ENCODE measurements at regions not wholly inside any gene's neighbourhood (a gene's known extent, or its start where the extent isn't known, plus 50 kb on each side); places are given as distances from the start of the nearest gene placed in this dataset.

- TF ChIP-seq CTCF (conservative IDR thresholded peaks at IDR 0.05; ENCODE audit: low read depth, low read length): no peak
- no peak for TF ChIP-seq EZH2 (IDR thresholded peaks at IDR 0.05; ENCODE audit: low read length, unreplicated experiment)
- no peak for TF ChIP-seq EZH2phosphoT487 (IDR thresholded peaks at IDR 0.05; ENCODE audit: borderline replicate concordance, low read length)
Measured at GRCh38 chr1:58035523-58035922, 511.0 kb downstream of the OMA1 start.

Data from PC-3 (cell line).